HG02973 (cell line): ENCODE measurements at regions not wholly inside any gene's neighbourhood (a gene's known extent, or its start where the extent isn't known, plus 50 kb on each side); places are given as distances from the start of the nearest gene placed in this dataset.

Source experiments
- ATAC-seq: cut with Tn5 transposase; IDR thresholded peaks from one replicate; pipeline ENCODE4 v1.9.1; 2021; ENCODE audit warnings: moderate library complexity; ENCODE audit not compliant: unreplicated experiment

DNA sequence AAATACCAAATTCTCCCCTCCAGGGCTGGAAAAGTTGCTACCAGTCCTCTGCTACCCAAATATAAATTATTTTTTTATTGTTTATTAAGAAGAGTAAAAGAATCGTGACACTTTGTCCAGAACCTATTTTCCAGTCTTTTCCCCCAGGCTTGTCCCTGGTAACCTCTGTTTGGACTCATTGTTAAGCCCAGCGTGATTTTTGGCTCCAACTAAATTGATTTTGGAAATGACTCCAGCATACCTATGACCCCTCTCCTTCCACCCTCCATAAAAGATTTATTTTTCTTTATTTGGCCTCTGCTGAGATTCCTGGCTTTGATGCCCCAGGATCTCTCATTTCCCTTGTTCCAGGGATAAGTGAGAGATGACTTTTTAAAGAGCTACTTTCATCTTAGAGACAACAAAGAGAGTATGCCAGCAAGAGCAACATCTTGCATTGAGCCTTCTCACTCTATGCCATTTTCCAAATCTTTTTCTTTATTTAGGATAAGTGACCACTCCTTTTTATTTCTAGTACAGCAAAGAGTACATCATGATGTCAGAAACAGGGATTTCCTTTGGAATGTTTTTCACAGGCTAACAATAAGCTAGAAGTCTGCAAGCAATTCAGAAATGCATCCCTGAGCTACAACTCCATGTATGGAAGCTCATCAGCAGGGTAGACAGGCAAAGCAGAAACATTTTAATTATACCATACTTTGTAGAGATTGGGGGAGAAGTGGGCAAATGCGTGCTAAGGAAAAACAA is 75.8 kb downstream of the DAD1 start:
- no peak for ATAC-seq

GRCh38 chr14:22512106-22512814 is 76.8 kb downstream of the DAD1 start:
- ATAC-seq, result no peak

DNA sequence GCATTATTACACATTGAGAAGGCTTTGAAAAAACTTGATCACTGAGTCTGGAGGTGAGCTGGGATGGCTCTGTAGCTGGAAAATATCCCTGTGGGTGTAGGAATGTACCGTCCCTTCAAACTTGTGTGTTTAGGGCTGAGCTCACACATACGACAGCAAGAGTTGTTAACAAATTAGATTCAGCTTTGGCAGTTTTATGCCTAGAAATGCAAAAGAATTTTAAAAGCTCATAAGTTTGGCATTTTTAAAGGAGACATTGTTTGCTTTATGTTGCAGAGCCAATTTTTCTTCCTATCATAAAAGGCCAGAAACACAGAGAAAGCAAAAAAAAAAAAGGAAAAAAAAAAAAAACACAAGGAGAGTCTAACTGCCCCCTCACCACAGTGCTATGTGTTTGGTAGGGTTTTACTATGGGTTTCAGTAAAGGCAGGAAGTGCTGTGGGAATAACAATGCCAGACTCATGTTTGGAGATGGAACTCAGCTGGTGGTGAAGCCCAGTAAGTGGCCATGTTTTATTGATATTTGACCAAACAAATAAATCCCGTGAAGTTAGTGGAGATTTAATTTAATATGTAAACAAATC is 78.4 kb downstream of the DAD1 start:
- ATAC-seq, result no peak

DNA sequence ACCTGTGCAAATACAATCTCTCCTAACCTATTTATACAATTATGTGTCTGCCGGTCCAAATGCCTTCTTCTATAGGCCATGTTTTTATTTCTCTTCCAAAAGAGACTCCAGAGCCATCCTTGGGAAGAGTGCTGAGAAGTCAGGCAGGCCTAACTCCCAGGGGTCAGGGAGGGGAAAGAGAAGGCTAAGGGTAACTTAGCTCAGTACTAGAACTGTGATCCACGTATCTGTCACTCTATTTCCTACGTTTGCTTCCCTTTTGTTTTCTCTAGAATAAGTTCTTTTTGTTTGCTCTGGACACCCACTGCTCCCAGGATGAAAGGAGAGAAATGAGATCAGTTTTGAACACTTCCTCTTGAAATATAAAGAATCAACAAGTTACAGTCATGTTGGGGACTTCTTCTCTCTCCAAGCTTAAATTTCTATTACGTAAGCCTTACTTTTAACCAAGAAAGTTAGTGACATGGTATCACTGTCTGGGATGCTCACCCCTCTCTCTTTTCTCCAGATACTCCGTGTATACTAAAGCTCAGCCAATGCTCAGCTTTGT is 79.2 kb downstream of the DAD1 start:
- no peak for ATAC-seq

GRCh38 chr14:22509036-22509709 is 79.9 kb downstream of the DAD1 start:
- no peak for ATAC-seq

DNA sequence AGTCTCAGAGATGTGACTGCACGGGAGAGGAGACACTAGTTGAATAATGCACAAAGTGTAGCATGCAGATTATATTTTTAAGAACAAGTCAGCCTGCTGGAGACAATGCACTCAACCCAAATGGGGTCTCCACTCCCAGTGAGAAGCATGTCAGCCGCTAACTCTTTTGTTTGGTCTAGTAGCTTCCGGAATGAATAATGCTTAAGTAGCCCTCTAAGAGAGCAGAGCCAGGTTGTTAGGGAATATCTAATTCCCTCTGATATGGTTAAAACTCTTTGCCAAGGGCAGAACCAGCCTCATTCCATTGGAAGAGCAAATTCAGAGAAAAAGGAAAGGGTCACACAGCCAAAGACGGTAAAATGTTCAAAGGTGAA is 80.4 kb downstream of the DAD1 start:
- no peak for ATAC-seq

GRCh38 chr14:22508150-22508457 is 80.9 kb downstream of the DAD1 start:
- no peak for ATAC-seq

- ATAC-seq, result no peak
These were observed 82.2 kb downstream of the DAD1 start for GRCh38 chr14:22506778-22507351.

- ATAC-seq, result no peak
These were observed 82.7 kb downstream of the DAD1 start for GRCh38 chr14:22506378-22506710.

DNA sequence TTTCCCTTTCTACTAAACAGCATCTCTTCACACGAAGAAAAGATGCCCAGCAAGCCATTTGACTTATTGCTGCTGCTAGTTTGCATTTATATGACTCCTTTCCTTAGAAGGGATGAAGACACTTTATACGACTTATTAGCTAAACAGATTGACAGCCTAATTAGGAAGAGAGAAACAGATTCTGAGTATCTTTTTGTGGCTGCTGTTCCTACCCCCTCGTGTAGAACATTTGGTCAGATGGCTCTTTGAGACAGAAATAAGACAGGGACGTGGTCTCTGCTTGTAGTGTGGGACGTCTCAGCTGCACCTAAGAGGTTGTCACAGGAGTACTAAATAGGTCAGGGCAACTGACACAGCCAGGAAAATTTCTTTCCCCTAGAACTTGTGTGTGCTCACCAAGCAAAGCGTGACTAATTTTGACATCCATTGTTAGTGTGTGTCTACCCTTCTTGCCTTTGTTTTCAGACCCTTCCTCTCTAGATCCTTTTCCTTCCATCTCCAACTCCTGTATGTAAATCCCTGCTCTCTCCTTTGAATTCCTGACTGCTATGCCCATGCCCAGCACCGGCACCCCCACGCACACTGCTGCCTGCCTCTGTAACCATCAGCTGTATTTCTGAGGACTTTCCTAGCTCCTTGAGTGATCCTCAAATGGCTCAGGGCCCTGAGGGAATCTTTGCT is 83.2 kb downstream of the DAD1 start:
- no peak for ATAC-seq

DNA sequence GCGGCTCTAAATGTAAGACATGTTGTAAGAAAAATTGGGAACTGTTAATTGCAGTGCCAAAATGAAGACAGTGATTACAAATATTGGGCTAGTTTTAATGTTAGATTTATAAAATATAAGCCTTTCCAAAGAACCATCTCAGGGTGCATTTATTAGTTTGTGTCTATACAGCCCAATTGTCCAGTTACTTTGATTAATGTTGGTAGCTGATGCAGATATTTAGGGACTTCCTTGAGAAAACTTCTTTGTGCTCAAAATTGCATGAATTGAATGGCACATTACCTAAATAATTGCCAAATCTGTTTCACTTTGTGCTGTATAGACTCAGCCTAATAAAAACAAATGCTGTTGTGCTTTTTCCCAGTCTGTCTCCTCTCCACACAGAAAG is 83.7 kb downstream of the DAD1 start:
- ATAC-seq, result no peak

- ATAC-seq, result no peak
These were observed 86.5 kb downstream of the DAD1 start for GRCh38 chr14:22502551-22502950.

GRCh38 chr14:22502007-22502406 is 87.0 kb downstream of the DAD1 start:
- ATAC-seq, result no peak

DNA sequence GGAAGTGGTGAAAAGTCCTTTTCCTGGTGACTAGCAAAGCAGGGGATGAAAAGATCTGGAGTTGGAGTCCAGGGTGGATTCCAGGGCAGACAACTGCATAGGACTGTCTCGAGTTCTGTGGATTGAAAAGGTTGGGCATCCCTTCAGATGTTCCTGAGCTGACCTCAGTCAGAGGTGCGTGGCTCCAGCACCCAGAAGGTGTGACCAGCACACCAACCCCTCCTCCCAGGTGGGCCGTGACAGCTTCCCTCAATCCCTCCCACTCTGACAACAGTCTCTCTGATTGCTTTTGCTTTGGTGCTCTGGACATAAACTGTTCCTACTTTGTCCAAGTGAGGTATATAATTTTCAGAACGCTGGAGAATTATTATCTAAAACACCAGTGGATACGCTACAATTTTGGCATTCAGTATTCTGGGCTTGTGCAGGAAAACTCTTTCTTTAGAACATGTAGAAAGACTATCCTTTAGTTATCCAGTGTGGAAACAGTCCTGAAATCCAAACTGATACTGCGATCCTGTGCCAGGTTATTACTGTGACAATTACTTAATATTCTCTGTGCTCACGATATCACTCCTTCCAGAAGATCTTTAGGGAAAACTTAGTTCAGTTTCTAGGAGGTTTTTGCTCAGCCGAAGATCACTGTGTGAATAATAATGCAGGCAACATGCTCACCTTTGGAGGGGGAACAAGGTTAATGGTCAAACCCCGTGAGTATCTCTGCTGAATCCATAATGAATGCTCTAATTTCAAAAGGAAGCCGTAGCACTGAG is 87.9 kb downstream of the DAD1 start:
- no peak for ATAC-seq

DNA sequence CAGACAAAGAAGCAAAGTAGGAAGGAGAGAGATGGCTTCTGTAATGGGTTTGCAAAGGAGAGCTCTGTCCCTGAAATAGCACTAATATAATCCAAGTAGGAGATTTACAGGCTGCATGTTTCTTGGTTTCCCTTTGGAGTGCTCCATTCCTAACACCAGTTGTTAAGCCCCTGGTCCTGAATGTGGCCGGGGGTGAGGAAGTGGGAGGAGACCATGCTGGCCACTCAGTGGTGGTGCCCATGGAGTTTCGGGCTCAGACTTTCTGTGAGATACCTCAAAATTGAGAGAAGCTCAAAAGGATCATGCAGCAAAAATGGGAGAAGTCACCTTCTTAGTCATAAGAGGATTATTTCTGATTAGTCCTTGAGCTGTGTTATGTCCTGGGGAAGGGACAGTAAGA is 88.5 kb downstream of the DAD1 start:
- no peak for ATAC-seq

- no peak for ATAC-seq
These were observed 91.3 kb downstream of the DAD1 start for GRCh38 chr14:22497671-22498093.

- ATAC-seq, result no peak
These were observed 91.9 kb downstream of the DAD1 start for GRCh38 chr14:22497144-22497423.

GRCh38 chr14:22494486-22495135 is 94.4 kb downstream of the DAD1 start:
- ATAC-seq, result no peak

DNA sequence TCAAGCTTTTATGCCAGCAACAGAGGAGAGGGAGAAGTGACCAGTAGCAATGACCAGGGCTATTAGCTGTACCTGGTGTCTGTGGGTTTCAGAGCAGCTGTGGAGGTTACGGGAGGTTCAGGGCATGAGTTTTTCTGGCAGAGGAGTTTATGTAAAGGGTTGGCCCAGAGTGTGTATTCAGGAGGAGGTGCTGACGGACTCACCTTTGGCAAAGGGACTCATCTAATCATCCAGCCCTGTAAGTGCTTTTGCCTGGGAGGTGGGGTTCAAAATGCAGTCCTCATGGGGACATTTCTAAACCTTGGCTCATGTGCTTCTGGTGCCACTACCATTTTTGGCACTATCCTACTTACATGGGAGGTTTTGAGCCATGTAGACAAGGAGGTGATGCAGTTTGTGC is 95.3 kb downstream of the DAD1 start:
- no peak for ATAC-seq
